ENCODE measurements at regions not wholly inside any gene's neighbourhood (a gene's known extent, or its start where the extent isn't known, plus 50 kb on each side); places are given as distances from the start of the nearest gene placed in this dataset.

DNA sequence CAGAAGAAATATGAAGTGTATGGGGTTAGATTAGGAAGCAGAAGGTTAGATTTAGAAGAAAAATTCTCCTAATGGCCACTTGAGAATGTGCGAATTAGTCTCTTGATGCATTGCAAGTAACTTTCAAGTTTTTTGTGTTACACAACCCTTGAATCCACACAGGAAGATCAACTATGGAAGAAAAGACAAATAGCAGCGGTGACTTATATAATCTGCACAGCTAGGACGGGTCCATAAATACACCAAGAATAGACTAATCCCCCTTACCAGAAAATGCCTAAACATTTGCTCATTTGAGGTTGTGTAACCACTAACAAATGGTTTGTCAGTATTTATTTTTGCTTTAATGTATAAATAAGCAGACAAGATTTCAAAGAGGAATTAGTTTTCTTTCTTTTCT lies 182.6 kb downstream of the TGFB2 start:
- no peak overlapping the region for H3K4me3 ChIP-seq
- no peaks in the 10 kb centered on the region for H3K36me3 ChIP-seq
- H3K27ac ChIP-seq: no peak overlapping the region
- H3K9me3 ChIP-seq: no peaks in the 10 kb centered on the region
- TF ChIP-seq, protein P1, sequence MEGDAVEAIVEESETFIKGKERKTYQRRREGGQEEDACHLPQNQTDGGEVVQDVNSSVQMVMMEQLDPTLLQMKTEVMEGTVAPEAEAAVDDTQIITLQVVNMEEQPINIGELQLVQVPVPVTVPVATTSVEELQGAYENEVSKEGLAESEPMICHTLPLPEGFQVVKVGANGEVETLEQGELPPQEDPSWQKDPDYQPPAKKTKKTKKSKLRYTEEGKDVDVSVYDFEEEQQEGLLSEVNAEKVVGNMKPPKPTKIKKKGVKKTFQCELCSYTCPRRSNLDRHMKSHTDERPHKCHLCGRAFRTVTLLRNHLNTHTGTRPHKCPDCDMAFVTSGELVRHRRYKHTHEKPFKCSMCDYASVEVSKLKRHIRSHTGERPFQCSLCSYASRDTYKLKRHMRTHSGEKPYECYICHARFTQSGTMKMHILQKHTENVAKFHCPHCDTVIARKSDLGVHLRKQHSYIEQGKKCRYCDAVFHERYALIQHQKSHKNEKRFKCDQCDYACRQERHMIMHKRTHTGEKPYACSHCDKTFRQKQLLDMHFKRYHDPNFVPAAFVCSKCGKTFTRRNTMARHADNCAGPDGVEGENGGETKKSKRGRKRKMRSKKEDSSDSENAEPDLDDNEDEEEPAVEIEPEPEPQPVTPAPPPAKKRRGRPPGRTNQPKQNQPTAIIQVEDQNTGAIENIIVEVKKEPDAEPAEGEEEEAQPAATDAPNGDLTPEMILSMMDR (IDR thresholded peaks at IDR 0.05): no peak
- no peaks in the 10 kb centered on the region for H3K4me1 ChIP-seq
- DNase-seq (ENCODE audit: low spot score): no peak
- no peaks in the 10 kb centered on the region for H3K27me3 ChIP-seq

- no peak overlapping the region for H3K27ac ChIP-seq
- TF ChIP-seq, protein P1 (IDR thresholded peaks at IDR 0.05): no peak
Measured at GRCh38 chr1:218529646-218530300, 184.6 kb downstream of the TGFB2 start.

DNA sequence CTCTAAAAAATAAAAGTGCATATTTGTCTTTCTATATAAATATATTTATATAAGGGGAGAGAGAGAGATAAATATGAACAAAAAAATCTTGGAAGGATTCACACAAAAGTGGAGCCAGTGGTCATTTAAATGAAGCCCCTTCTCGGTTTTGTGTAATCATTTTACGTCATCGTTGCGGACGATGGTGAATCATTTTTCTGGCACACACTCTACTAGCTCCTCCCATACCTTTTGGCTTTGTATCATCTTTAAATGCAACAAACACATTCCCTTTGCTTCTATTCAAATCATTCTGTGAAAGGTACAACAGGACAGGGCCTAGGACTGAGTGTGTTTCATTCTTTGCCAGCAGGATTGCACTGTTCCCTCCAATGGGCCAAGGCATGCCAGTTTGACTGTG lies 186.8 kb downstream of the TGFB2 start:
- Histone ChIP-seq H3K4me1 (no peaks in the 10 kb centered on the region), H3K36me3 (no peaks in the 10 kb centered on the region), H3K9me3 (no peaks in the 10 kb centered on the region), H3K4me3 (no peak overlapping the region), H3K27ac (no peak overlapping the region), H3K27me3 (no peaks in the 10 kb centered on the region)
- TF ChIP-seq, protein P1 (IDR thresholded peaks at IDR 0.05): no peak
- no peak for DNase-seq (ENCODE audit: low spot score)

More at GRCh38 chr1:218529646-218530300, 184.6 kb downstream of the TGFB2 start:
- Histone ChIP-seq H3K9me3 (no peaks in the 10 kb centered on the region), H3K27me3 (no peaks in the 10 kb centered on the region), H3K4me3 (no peak overlapping the region), H3K36me3 (no peaks in the 10 kb centered on the region), H3K4me1 (no peaks in the 10 kb centered on the region)
- no peak for DNase-seq (ENCODE audit: low spot score)

GRCh38 chr1:218536296-218536986 lies 191.3 kb downstream of the TGFB2 start:
- H3K4me3 ChIP-seq: no peak overlapping the region
- H3K36me3 ChIP-seq: no peaks in the 10 kb centered on the region
- no peaks in the 10 kb centered on the region for H3K9me3 ChIP-seq
- H3K27ac ChIP-seq: no peak overlapping the region
- H3K27me3 ChIP-seq: no peaks in the 10 kb centered on the region
- H3K4me1 ChIP-seq: no peaks in the 10 kb centered on the region
- TF ChIP-seq, protein P1 (IDR thresholded peaks at IDR 0.05): no peak
- no peak for DNase-seq (ENCODE audit: low spot score)

GRCh38 chr1:218537122-218537913 lies 192.2 kb downstream of the TGFB2 start:
- TF ChIP-seq, protein P1 (IDR thresholded peaks at IDR 0.05): no peak
- no peak overlapping the region for H3K4me3 ChIP-seq
- H3K4me1 ChIP-seq: no peaks in the 10 kb centered on the region
- no peak for DNase-seq (ENCODE audit: low spot score)
- H3K9me3 ChIP-seq: no peaks in the 10 kb centered on the region
- H3K36me3 ChIP-seq: no peaks in the 10 kb centered on the region
- no peak overlapping the region for H3K27ac ChIP-seq
- H3K27me3 ChIP-seq: no peaks in the 10 kb centered on the region
